Prostate gland (tissue), 2 donors: ENCODE measurements at regions not wholly inside any gene's neighbourhood (a gene's known extent, or its start where the extent isn't known, plus 50 kb on each side); places are given as distances from the start of the nearest gene placed in this dataset.
"Not testable (repeated sequence)": the region's sequence is repeated elsewhere in the genome, so short reads cannot be mapped to it uniquely, and the experiment has no call there.

Experiments
- DNase-seq: peaks from one replicate; pipeline ENCODE4 v3.0.0-alpha.2; 2019; ENCODE audit warnings: low spot score
- H3K27ac ChIP-seq, 2 donors: fragments of 200-600 bp; sonication (generic); 2 replicates each; pipeline ENCODE4 v1.5.1; 2017 to 2019
- H3K27me3 ChIP-seq: fragments of 200-600 bp; sonication (generic); replicated peaks from 2 replicates; pipeline ENCODE4 v1.5.1; 2019; ENCODE audit not compliant: insufficient read depth
- H3K36me3 ChIP-seq, 2 donors: fragments of 200-600 bp; sonication (generic); 1 replicate in 1 of 2; 2 replicates in 1 of 2; pipeline versions ENCODE4 v1.5.1 to v1.8.1; 2017 to 2019
- H3K4me1 ChIP-seq: fragments of 200-600 bp; sonication (generic); replicated peaks from 2 replicates; pipeline ENCODE4 v1.5.1; 2019
- H3K4me3 ChIP-seq, 2 donors: fragments of 200-600 bp; sonication (generic); 2 replicates each; pipeline ENCODE4 v1.5.1; 2017 to 2019
- H3K9me3 ChIP-seq: fragments of 200-600 bp; sonication (generic); 2 replicates; pipeline ENCODE4 v1.5.1; 2017
- CTCF ChIP-seq, 4 experiments: fragments of 200-600 bp in 2 of 4; fragments of 450-650 bp in 2 of 4; sonication (generic) in 2 of 4; IDR thresholded peaks; 1 replicate in 3 of 4; 2 replicates in 1 of 4; pipeline ENCODE4 v1.5.1; 2016 to 2019; ENCODE audit warnings: antibody characterized with exemption in 4 of 4, mild to moderate bottlenecking in 2 of 4, moderate library complexity in 2 of 4
- POLR2A ChIP-seq: fragments of 450-650 bp; IDR thresholded peaks from one replicate; pipeline ENCODE4 v1.6.1; 2016; ENCODE audit warnings: antibody characterized with exemption, mild to moderate bottlenecking
- POLR2AphosphoS5 ChIP-seq: sonication (generic); formaldehyde crosslinking; IDR thresholded peaks from one replicate; pipeline ENCODE4 v1.6.1; 2017; ENCODE audit warnings: antibody characterized with exemption
- WGBS: methylation state at CpG from one replicate; pipeline ENCODE4 v1.1.5; 2018; 5-methylcytosine and 5-hydroxymethylcytosine counted together
- intact Hi-C: fragments of 100-400 bp; cut with DNase I; formaldehyde crosslinking; loops from one replicate; pipeline ENCODE4 v1.14.2; 2022

DNA sequence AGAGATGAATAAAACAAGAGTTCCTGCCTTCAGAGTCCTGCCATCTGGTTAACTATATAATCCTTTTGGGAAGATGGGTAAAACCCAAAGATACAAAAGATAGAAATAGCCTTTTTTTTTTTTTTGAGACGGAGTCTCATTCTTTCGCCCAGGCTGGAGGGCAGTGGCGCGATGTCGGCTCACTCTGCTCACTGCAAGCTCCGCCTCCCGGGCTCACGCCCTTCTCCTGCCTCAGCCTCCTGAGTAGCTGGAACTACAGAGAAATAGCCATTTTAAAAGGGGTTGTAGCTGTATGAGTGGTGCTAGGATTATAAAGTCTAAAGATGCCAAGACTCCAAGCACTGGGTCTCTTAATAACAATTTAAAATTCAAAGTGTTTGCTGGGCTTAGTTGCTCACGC lies 97.2 kb downstream of the KDR start:
- DNase-seq: no peak
- H3K27ac ChIP-seq: no peak overlapping the region
- H3K27me3 ChIP-seq: no peaks in the 10 kb centered on the region
- no peak for TF ChIP-seq POLR2AphosphoS5
- no peak for TF ChIP-seq POLR2A
- TF ChIP-seq CTCF (IDR thresholded peaks at IDR 0.05): no peak
- WGBS: 92% methylated on average over 9 of the region's 9 CpGs
- intact Hi-C loops: loop anchor here (10.0 kb wide), 1 partner anchor 1653 kb away; the partner anchor contains the start of gene FIP1L1
- no peak overlapping the region for H3K4me3 ChIP-seq
- H3K9me3 ChIP-seq: no peaks in the 10 kb centered on the region
- H3K36me3 ChIP-seq: no peaks in the 10 kb centered on the region
- peaks cover 5% of the 10 kb centered on the region for H3K4me1 ChIP-seq

DNA sequence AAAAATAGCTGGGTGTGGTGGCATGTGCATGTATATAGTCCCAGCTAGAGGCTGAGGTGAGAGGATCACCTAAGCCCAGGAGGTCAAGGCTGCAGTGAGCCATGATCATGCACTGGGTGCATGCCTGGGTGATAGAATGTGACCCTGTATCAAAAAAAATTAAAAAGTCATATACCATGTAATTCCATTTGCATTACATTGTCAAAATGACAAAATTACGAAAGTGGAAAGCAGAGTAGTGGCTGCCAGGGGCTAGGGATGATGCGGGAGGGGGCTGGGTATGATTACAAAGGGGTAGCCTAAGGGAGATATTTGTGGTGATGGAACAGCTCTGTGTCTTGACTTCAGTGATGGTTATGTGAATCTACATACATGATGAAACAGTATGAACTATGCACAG lies 97.8 kb downstream of the KDR start:
- Histone ChIP-seq H3K36me3 (no peaks in the 10 kb centered on the region), H3K27me3 (no peaks in the 10 kb centered on the region), H3K27ac (no peak overlapping the region), H3K9me3 (no peaks in the 10 kb centered on the region), H3K4me3 (no peak overlapping the region), H3K4me1 (no peaks in the 10 kb centered on the region)
- intact Hi-C loops: loop anchor here (10.0 kb wide), 1 partner anchor 1653 kb away; the partner anchor contains the start of gene FIP1L1
- TF ChIP-seq CTCF (IDR thresholded peaks at IDR 0.05): no peak
- TF ChIP-seq POLR2A: no peak
- DNase-seq: no peak
- 96% methylated on average over 2 of the region's 2 CpGs for WGBS

- WGBS: 31% methylated on average over 6 of the region's 6 CpGs
- not testable (repeated sequence) for DNase-seq
These were observed 99.9 kb downstream of the KDR start for GRCh38 chr4:55025456-55025855.

GRCh38 chr4:55023030-55023429 lies 102.4 kb downstream of the KDR start:
- Histone ChIP-seq H3K27me3 (no peaks in the 10 kb centered on the region), H3K27ac (no peak overlapping the region), H3K9me3 (no peaks in the 10 kb centered on the region), H3K4me1 (no peaks in the 10 kb centered on the region), H3K4me3 (no peak overlapping the region), H3K36me3 (no peaks in the 10 kb centered on the region)
- DNase-seq: no peak
- no peak for TF ChIP-seq CTCF (IDR thresholded peaks at IDR 0.05)
- no peak for TF ChIP-seq POLR2A
- no peak for TF ChIP-seq POLR2AphosphoS5
- WGBS: 96% methylated on average over 2 of the region's 2 CpGs
- intact Hi-C loops: loop anchor here (10.0 kb wide), 1 partner anchor 1648 kb away; the partner anchor contains the start of gene FIP1L1

More at GRCh38 chr4:55025456-55025855, 99.9 kb downstream of the KDR start:
- TF ChIP-seq POLR2AphosphoS5: peak; percentile 85
- not testable (repeated sequence) for H3K36me3 ChIP-seq, H3K4me1 ChIP-seq, H3K27me3 ChIP-seq, H3K4me3 ChIP-seq, H3K9me3 ChIP-seq
- intact Hi-C loops: loop anchor here (10.0 kb wide), 1 partner anchor 1651 kb away; the partner anchor contains the start of gene FIP1L1
- H3K27ac ChIP-seq: peak overlapping the region; percentile 55 to 60

DNA sequence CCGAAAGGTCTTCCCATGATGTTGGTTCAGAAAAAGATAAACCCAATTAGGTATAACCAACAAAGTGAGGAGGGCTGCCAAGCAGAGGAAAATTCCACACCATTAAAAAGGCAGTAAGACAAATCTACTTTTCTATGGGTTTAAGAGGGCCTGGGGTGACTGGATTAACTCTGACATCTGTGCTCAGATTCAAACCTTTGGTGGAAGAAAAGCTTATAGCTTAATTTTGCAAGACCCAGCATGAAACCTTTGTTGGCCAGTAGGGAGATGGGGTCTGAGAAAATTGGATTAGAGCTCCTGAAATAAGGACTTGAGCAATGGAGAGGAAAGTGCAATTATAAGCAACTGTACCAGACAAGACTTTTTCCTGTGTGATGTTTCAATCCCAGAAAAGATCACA lies 104.2 kb downstream of the KDR start:
- intact Hi-C loops: loop anchor here (10.0 kb wide), 1 partner anchor 1646 kb away; the partner anchor contains the start of gene FIP1L1
- Histone ChIP-seq H3K4me3 (no peak overlapping the region), H3K27me3 (no peaks in the 10 kb centered on the region), H3K9me3 (no peaks in the 10 kb centered on the region), H3K36me3 (no peaks in the 10 kb centered on the region), H3K4me1 (no peaks in the 10 kb centered on the region), H3K27ac (no peak overlapping the region)
- 50% methylated on average over 1 of the region's 1 CpG for WGBS
- no peak for DNase-seq
- no peak for TF ChIP-seq POLR2A
- no peak for TF ChIP-seq CTCF (IDR thresholded peaks at IDR 0.05)
